BLaER1 treated with 17β-estradiol and CSF1 and Interleukin-3, amounts not matched to agents 10 nM and 100 nM (cell line): ENCODE measurements at regions not wholly inside any gene's neighbourhood (a gene's known extent, or its start where the extent isn't known, plus 50 kb on each side); places are given as distances from the start of the nearest gene placed in this dataset.

Experiments used
- H3K27ac ChIP-seq, 11 experiments: shearing (Covaris generic); formaldehyde crosslinking; 2 replicates each; pipeline ENCODE4 v1.8.1; 2022
- H3K27me3 ChIP-seq, 11 experiments: shearing (Covaris generic); formaldehyde crosslinking; 2 replicates each; pipeline ENCODE4 v1.8.1; 2022
- H3K36me3 ChIP-seq, 11 experiments: shearing (Covaris generic); formaldehyde crosslinking; 2 replicates each; pipeline ENCODE4 v1.8.1; 2022
- H3K4me1 ChIP-seq, 10 experiments: shearing (Covaris generic); formaldehyde crosslinking; 2 replicates each; pipeline ENCODE4 v1.8.1; 2022
- H3K4me2 ChIP-seq, 11 experiments: shearing (Covaris generic); formaldehyde crosslinking; 2 replicates each; pipeline ENCODE4 v1.8.1; 2022
- H3K4me3 ChIP-seq, 10 experiments: shearing (Covaris generic); formaldehyde crosslinking; 2 replicates each; pipeline ENCODE4 v1.8.1; 2022
- H3K9ac ChIP-seq, 11 experiments: shearing (Covaris generic); formaldehyde crosslinking; 2 replicates each; pipeline ENCODE4 v1.8.1; 2022
- H3K9me3 ChIP-seq, 11 experiments: shearing (Covaris generic); formaldehyde crosslinking; replicated peaks in 1 of 11; 2 replicates each; pipeline ENCODE4 v1.8.1; 2022
- H4K20me1 ChIP-seq, 11 experiments: shearing (Covaris generic); formaldehyde crosslinking; 2 replicates each; pipeline ENCODE4 v1.8.1; 2022
- Cebpa-rat ChIP-seq, 11 experiments: shearing (Covaris generic); IDR thresholded peaks; 2 replicates each; pipeline ENCODE4 v1.8.1; 2022

DNA sequence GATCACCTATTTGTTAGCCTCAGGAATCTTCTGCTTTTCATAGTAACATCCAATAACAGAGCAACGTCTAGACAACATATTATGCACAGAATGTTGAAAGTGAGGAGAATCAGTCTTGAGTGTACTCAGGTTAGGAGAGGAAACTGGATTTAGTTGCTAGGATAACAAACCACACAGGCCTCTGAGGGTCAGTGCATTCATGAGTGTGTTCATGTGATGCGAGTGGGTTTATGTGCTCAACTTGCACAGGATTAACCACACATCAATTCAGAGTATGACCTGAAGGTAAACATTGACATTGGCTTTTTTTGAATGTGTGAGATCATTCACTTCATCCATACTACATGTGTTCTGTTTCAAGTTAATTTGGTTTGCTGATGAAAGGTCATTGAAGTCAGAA lies 287.6 kb downstream of the DIPK2A start:
- Histone ChIP-seq H4K20me1 (no peaks in the 10 kb centered on the region), H3K9me3 (no peaks in the 10 kb centered on the region), H3K4me1 (peaks cover 0 to 27% (median 0%) of the 10 kb centered on the region in 10 experiments; a peak in 6 of 20 replicates), H3K9ac (no peak overlapping the region), H3K27me3 (peaks cover 0 to 4% (median 0%) of the 10 kb centered on the region in 11 experiments; a peak in 1 of 22 replicates), H3K4me3 (no peak overlapping the region), H3K4me2 (no peak overlapping the region), H3K36me3 (no peaks in the 10 kb centered on the region), H3K27ac (no peak overlapping the region)
- TF ChIP-seq Cebpa-rat (IDR thresholded peaks at IDR 0.05) = no peak

- peaks cover 0 to 4% (median 0%) of the 10 kb centered on the region in 11 experiments; a peak in 1 of 22 replicates for H3K27me3 ChIP-seq
- no peak overlapping the region for H3K27ac ChIP-seq
- no peak overlapping the region for H3K4me2 ChIP-seq
- H3K4me3 ChIP-seq = no peak overlapping the region
- H3K4me1 ChIP-seq = peaks cover 0 to 11% (median 0%) of the 10 kb centered on the region in 10 experiments; a peak in 5 of 20 replicates
- H3K9me3 ChIP-seq = no peaks in the 10 kb centered on the region
- H3K36me3 ChIP-seq = no peaks in the 10 kb centered on the region
- H4K20me1 ChIP-seq = no peaks in the 10 kb centered on the region
- TF ChIP-seq Cebpa-rat (IDR thresholded peaks at IDR 0.05) = no peak
- H3K9ac ChIP-seq = no peak overlapping the region
These were observed 292.1 kb downstream of the DIPK2A start for GRCh38 chr3:144263706-144264105.

DNA sequence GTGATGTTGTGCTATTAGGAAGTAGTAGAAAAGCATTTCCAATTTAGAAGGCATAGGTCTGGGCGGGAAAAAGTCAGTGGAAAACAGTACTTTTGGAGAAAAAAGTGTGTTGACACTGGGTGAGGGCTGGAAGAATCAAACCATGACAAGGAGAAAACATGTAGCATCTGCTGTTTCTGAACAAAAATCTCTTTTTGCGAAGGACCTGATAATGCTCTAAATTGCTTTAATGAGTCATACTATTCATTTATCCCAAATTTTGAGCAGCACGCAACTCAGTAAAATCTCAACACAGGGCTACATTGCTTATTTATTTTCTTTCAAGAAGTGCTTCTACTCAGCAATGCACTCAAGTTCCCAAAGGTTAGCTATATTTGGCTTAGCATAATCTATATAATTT lies 292.7 kb downstream of the DIPK2A start:
- no peak overlapping the region for H3K4me3 ChIP-seq
- no peaks in the 10 kb centered on the region for H4K20me1 ChIP-seq
- no peaks in the 10 kb centered on the region for H3K36me3 ChIP-seq
- H3K4me2 ChIP-seq = no peak overlapping the region
- no peaks in the 10 kb centered on the region for H3K9me3 ChIP-seq
- TF ChIP-seq Cebpa-rat (IDR thresholded peaks at IDR 0.05) = no peak
- peaks cover 0 to 4% (median 0%) of the 10 kb centered on the region in 11 experiments; a peak in 1 of 22 replicates for H3K27me3 ChIP-seq
- H3K9ac ChIP-seq = no peak overlapping the region
- peaks cover 0 to 17% (median under 1%) of the 10 kb centered on the region in 10 experiments; a peak in 8 of 20 replicates for H3K4me1 ChIP-seq
- no peak overlapping the region for H3K27ac ChIP-seq

DNA sequence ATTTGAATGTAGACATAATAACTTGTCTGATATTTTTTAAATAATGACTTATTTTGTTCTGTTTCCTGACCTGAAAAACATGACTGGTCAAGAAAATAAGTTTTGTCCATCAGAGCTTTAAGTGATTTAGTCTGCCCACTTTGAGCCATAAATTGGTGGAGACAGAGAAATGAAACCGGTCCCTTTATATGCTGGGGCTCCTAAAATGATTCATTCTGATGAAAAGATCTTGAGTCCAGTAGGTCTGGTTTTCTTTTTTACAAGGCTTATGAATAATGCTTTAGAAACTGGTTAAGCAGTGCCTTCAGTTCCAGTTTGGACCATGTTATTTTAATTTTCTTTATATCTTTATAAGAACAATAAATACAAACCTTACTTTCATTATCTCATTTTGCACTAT lies 293.2 kb downstream of the DIPK2A start:
- Histone ChIP-seq H3K27ac (no peak overlapping the region), H3K27me3 (peaks cover 0 to 4% (median 0%) of the 10 kb centered on the region in 11 experiments; a peak in 1 of 22 replicates), H3K9me3 (no peaks in the 10 kb centered on the region), H3K4me1 (peaks cover 2 to 22% (median 4%) of the 10 kb centered on the region in 10 experiments), H3K4me3 (no peak overlapping the region), H3K36me3 (no peaks in the 10 kb centered on the region), H3K4me2 (no peak overlapping the region), H3K9ac (no peak overlapping the region), H4K20me1 (no peaks in the 10 kb centered on the region)
- TF ChIP-seq Cebpa-rat (IDR thresholded peaks at IDR 0.05) = no peak

DNA sequence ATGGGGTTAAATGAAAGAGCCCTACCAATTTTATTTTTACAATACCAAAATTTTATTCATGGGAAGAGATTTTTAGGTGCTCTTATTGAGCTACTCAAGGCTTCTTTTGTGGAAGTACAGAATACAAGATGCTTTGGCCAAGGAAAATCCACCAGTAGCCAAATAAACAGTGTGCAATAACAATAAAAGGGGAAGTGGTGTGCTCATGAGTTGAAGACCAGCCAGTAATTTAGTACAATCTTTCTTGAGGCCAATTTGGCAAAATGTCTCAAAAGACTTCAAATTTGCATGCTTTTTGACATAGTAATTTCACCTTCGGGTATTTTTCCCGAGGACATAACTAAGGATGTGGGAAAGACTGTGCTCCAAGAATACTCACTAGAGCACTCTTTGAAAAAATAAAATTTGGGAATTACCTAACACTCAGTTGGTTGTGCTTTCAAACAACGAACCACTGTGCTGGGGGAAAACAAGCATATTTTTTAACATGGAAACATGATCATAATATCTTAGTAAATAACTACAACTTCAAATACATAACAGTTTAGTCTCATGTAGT lies 294.0 kb downstream of the DIPK2A start:
- H4K20me1 ChIP-seq = no peaks in the 10 kb centered on the region
- no peak for TF ChIP-seq Cebpa-rat (IDR thresholded peaks at IDR 0.05)
- no peak overlapping the region for H3K27ac ChIP-seq
- no peaks in the 10 kb centered on the region for H3K9me3 ChIP-seq
- H3K4me2 ChIP-seq = peak overlapping the region in 2 of 11 experiments; percentile 15 to 16; a peak in 2 of 22 replicates
- peaks cover 11 to 29% (median 13%) of the 10 kb centered on the region in 10 experiments for H3K4me1 ChIP-seq
- H3K9ac ChIP-seq = no peak overlapping the region
- H3K36me3 ChIP-seq = no peaks in the 10 kb centered on the region
- no peak overlapping the region for H3K4me3 ChIP-seq
- H3K27me3 ChIP-seq = peaks cover 0 to 4% (median 0%) of the 10 kb centered on the region in 11 experiments; a peak in 1 of 22 replicates

DNA sequence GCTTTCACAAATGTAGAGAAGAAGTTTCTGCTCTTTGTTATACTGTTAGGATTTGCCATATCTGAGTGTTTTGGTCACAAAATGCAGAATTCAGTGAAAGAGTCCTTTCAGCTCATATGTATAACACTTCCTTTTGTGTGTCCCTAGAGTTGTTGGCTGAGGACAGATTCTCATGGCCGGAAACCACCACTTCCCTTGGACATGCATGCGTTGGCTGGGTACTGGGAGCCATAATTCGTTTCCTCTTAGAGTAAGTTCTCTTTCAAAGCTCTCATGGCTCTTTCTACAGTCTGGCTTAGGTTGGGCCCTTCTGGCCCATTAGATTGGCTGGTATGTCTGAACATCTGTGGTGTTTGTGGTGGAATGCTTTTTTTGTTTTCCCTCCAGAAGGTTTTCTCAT lies 298.5 kb downstream of the DIPK2A start:
- H3K27ac ChIP-seq = peak overlapping the region in 2 of 11 experiments; percentile 32 to 53; a peak in 3 of 22 replicates
- no peak overlapping the region for H3K4me3 ChIP-seq
- peak overlapping the region; percentile 59 to 87 (median 73) for H3K4me2 ChIP-seq
- no peaks in the 10 kb centered on the region for H3K9me3 ChIP-seq
- H3K4me1 ChIP-seq = peaks cover 13 to 51% (median 24%) of the 10 kb centered on the region in 10 experiments
- H4K20me1 ChIP-seq = no peaks in the 10 kb centered on the region; a peak in 1 of 22 replicates
- H3K9ac ChIP-seq = no peak overlapping the region
- peaks cover 4 to 36% (median 18%) of the 10 kb centered on the region in 11 experiments; a peak in 15 of 22 replicates for H3K27me3 ChIP-seq
- no peak for TF ChIP-seq Cebpa-rat (IDR thresholded peaks at IDR 0.05)
- no peaks in the 10 kb centered on the region for H3K36me3 ChIP-seq

GRCh38 chr3:144272680-144273079 lies 301.1 kb downstream of the DIPK2A start:
- H3K4me3 ChIP-seq = no peak overlapping the region
- peak overlapping the region in 7 of 11 experiments; percentile 6 to 46 (median 33); a peak in 7 of 22 replicates for H3K4me2 ChIP-seq
- H3K4me1 ChIP-seq = peaks cover 13 to 43% (median 24%) of the 10 kb centered on the region in 10 experiments
- no peak overlapping the region for H3K27ac ChIP-seq
- H3K27me3 ChIP-seq = peaks cover 4 to 37% (median 18%) of the 10 kb centered on the region in 11 experiments; a peak in 15 of 22 replicates
- no peaks in the 10 kb centered on the region; a peak in 1 of 22 replicates for H4K20me1 ChIP-seq
- H3K9me3 ChIP-seq = no peaks in the 10 kb centered on the region
- no peaks in the 10 kb centered on the region for H3K36me3 ChIP-seq
- TF ChIP-seq Cebpa-rat (IDR thresholded peaks at IDR 0.05) = no peak
- no peak overlapping the region for H3K9ac ChIP-seq

DNA sequence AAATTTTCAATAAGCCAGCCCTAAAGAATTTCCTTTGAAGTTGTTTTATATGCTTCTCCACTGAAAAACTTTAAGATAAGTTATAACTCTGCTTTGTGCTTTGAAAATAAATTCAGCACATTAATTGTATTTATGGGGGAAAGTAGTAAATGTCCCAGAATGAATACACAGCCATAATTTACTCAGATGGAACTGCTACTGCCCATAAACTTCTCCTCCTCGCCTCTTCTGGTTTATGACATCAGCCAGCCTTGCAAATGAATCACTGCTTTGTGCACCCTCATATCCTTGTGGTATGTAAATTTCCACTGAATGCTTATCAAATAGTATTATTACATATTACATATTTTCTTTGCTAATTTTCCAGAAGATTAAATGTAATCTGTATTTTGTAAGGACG lies 302.0 kb downstream of the DIPK2A start:
- TF ChIP-seq Cebpa-rat (IDR thresholded peaks at IDR 0.05) = no peak
- H3K9me3 ChIP-seq = no peaks in the 10 kb centered on the region
- peaks cover 4 to 37% (median 18%) of the 10 kb centered on the region in 11 experiments; a peak in 15 of 22 replicates for H3K27me3 ChIP-seq
- H3K4me2 ChIP-seq = peak overlapping the region in 4 of 11 experiments; percentile 12 to 68 (median 26); a peak in 6 of 22 replicates
- no peak overlapping the region for H3K4me3 ChIP-seq
- H3K4me1 ChIP-seq = peaks cover 13 to 43% (median 24%) of the 10 kb centered on the region in 10 experiments
- no peak overlapping the region for H3K9ac ChIP-seq
- no peaks in the 10 kb centered on the region for H3K36me3 ChIP-seq
- H3K27ac ChIP-seq = no peak overlapping the region
- no peaks in the 10 kb centered on the region; a peak in 1 of 22 replicates for H4K20me1 ChIP-seq

DNA sequence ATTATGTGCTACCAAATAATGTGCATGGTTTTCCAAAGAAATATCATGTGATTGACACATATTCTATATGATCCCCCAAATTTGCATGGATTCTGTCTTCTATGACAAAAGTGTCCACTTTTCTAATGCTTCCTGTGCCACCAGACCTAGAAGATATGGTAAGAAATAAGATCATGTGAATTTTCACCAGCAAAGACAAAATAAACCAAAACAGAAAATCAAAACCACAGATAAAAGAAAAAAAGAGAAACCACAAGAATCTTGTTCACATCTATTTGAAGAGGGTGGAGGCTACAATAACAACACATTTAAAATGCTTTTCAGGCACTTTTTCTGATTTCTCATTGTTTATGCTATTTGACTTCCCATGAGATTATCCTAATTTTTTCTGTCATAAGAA lies 303.4 kb downstream of the DIPK2A start:
- no peaks in the 10 kb centered on the region for H3K36me3 ChIP-seq
- no peak overlapping the region for H3K4me2 ChIP-seq
- peaks cover 9 to 30% (median 18%) of the 10 kb centered on the region in 10 experiments for H3K4me1 ChIP-seq
- no peaks in the 10 kb centered on the region for H3K9me3 ChIP-seq
- TF ChIP-seq Cebpa-rat (IDR thresholded peaks at IDR 0.05) = no peak
- no peak overlapping the region for H3K4me3 ChIP-seq
- peaks cover 4 to 37% (median 18%) of the 10 kb centered on the region in 11 experiments; a peak in 15 of 22 replicates for H3K27me3 ChIP-seq
- no peak overlapping the region for H3K9ac ChIP-seq
- H3K27ac ChIP-seq = no peak overlapping the region
- H4K20me1 ChIP-seq = no peaks in the 10 kb centered on the region; a peak in 1 of 22 replicates
